A673 (cell line): ENCODE measurements at regions not wholly inside any gene's neighbourhood (a gene's known extent, or its start where the extent isn't known, plus 50 kb on each side); places are given as distances from the start of the nearest gene placed in this dataset.

Source experiments
- CTCF ChIP-seq: fragments of 300-800, 200-600 bp; sonication (generic); conservative IDR thresholded peaks from 2 replicates; pipeline ENCODE4 v1.5.1; 2017; ENCODE audit warnings: low read depth, mild to moderate bottlenecking, antibody characterized with exemption, low read length, moderate library complexity, mixed read lengths
- EZH2 ChIP-seq: fragments of 200-600 bp; sonication (generic); IDR thresholded peaks from 2 replicates; pipeline ENCODE4 v1.6.1; 2017; ENCODE audit warnings: borderline replicate concordance, low read depth, mild to moderate bottlenecking, mixed read lengths, antibody characterized with exemption, low read length; ENCODE audit not compliant: poor library complexity, severe bottlenecking

GRCh38 chr10:104541820-104542219, 99.3 kb upstream of the SORCS3 start:
- TF ChIP-seq EZH2 (no peak), CTCF (no peak)
